Mammary epithelial cell (primary cell): ENCODE measurements at regions not wholly inside any gene's neighbourhood (a gene's known extent, or its start where the extent isn't known, plus 50 kb on each side); places are given as distances from the start of the nearest gene placed in this dataset.

Source experiments
- EZH2 ChIP-seq: IDR thresholded peaks from 2 replicates; pipeline ENCODE4 v1.6.1; 2012; ENCODE audit warnings: low read length, inconsistent platforms, borderline replicate concordance
- TF ChIP-seq, protein P1 (sequence below), 2 donors: IDR thresholded peaks in 1 of 2; conservative IDR thresholded peaks in 1 of 2; 2 replicates each; pipeline ENCODE4 v1.5.1; 2011 to 2012; ENCODE audit warnings: inconsistent platforms in 2 of 2, low read length in 2 of 2, mild to moderate bottlenecking in 2 of 2, control low read depth in 1 of 2, low read depth in 1 of 2; ENCODE audit not compliant: insufficient read depth in 1 of 2; ENCODE audit errors: extremely low read depth in 1 of 2

DNA sequence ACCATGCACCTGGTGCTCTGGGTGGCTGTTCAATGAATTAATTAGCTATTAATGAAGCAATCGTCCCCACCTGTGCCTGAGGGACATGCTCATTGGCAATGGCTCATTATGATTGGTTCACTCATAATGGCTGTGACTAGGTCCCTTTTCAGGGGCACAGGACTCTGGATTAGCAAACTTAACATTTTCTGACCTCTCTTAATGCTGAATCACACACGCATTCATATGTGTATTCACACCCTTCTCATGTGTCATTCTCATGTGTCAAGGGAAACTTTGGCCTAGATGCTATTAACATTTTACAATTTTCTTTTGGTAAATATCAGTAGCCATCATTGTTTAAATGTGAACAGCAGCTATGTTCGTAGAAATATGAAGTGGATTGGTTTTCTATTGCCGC is 98.9 kb upstream of the PMAIP1 start:
- no peak for TF ChIP-seq EZH2
- TF ChIP-seq, protein P1, sequence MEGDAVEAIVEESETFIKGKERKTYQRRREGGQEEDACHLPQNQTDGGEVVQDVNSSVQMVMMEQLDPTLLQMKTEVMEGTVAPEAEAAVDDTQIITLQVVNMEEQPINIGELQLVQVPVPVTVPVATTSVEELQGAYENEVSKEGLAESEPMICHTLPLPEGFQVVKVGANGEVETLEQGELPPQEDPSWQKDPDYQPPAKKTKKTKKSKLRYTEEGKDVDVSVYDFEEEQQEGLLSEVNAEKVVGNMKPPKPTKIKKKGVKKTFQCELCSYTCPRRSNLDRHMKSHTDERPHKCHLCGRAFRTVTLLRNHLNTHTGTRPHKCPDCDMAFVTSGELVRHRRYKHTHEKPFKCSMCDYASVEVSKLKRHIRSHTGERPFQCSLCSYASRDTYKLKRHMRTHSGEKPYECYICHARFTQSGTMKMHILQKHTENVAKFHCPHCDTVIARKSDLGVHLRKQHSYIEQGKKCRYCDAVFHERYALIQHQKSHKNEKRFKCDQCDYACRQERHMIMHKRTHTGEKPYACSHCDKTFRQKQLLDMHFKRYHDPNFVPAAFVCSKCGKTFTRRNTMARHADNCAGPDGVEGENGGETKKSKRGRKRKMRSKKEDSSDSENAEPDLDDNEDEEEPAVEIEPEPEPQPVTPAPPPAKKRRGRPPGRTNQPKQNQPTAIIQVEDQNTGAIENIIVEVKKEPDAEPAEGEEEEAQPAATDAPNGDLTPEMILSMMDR (conservative IDR thresholded peaks at IDR 0.05 in 1 of 2, IDR thresholded peaks at IDR 0.05 in 1 of 2; ENCODE audit: extremely low read depth in 1 of 2, insufficient read depth in 1 of 2, low read depth in 1 of 2, low read length in 2 of 2), result no peak
